ENCODE measurements at regions not wholly inside any gene's neighbourhood (a gene's known extent, or its start where the extent isn't known, plus 50 kb on each side); places are given as distances from the start of the nearest gene placed in this dataset.
"Not testable (repeated sequence)": the region's sequence is repeated elsewhere in the genome, so short reads cannot be mapped to it uniquely, and the experiment has no call there.

DNA sequence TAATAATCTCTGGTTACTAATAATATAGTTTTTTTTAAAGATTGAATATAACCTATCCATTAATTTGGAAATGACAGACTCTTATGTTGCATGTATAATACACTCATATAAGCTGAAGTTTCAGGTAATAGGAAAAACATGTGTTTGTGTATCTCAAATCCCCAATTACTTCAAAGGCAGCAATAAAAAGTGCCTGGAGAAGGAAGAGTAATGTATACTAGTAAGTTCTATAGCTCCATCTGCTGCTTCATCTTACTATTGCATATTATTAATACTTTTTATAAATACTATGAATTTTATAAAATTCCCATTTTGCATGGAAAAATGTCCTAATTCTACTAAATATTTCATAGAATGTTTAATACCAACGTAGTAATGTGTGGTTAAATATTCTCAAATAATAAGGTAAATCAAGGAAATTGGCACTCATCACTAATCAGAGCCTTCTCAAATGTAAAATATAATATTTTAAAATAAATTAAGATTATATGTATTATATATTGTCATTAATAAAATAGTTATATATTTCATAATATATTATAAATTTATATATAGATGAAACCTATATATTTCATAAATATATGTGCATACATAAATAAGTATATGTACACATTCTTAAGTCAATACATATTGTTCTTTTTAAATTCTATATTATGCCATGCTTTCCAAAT is 311.9 kb downstream of the HGF start:
- DNase-seq (no peak), ATAC-seq (no peak)
- H3K9me3 Mint-ChIP-seq = no peaks in the 10 kb centered on the region
- no peak overlapping the region for H3K27ac Mint-ChIP-seq
- no peak overlapping the region for H3K4me3 Mint-ChIP-seq
- H3K27me3 Mint-ChIP-seq = no peaks in the 10 kb centered on the region
- no peaks in the 10 kb centered on the region for H3K4me1 Mint-ChIP-seq

DNA sequence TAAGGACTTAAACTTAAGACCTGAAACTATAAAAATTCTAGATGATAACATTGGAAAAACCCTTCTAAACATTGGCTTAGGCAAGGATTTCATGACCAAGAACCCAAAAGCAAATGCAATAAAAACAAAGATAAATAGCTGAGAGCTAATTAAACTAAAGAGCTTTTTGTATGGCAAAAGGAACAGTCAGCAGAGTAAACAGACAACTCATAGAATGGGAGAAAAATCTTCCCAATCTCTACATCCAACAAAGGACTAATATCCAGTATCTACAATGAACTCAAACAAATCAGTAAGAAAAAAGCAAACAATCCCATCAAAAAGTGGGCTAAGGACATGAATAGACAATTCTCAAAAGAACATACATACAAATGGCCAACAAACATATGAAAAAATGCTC is 316.1 kb downstream of the HGF start:
- not testable (repeated sequence) for H3K27me3 Mint-ChIP-seq, ATAC-seq, H3K4me1 Mint-ChIP-seq, H3K27ac Mint-ChIP-seq, H3K9me3 Mint-ChIP-seq, H3K4me3 Mint-ChIP-seq, DNase-seq

- Mint-ChIP-seq H3K4me3 (no peak overlapping the region), H3K4me1 (no peaks in the 10 kb centered on the region), H3K9me3 (peaks cover 0 to 4% of the 10 kb centered on the region in 2 donors), H3K27ac (no peak overlapping the region), H3K27me3 (no peaks in the 10 kb centered on the region)
- no peak for ATAC-seq
- DNase-seq = no peak
Observed at GRCh38 chr7:81449105-81449504, 320.7 kb downstream of the HGF start.

DNA sequence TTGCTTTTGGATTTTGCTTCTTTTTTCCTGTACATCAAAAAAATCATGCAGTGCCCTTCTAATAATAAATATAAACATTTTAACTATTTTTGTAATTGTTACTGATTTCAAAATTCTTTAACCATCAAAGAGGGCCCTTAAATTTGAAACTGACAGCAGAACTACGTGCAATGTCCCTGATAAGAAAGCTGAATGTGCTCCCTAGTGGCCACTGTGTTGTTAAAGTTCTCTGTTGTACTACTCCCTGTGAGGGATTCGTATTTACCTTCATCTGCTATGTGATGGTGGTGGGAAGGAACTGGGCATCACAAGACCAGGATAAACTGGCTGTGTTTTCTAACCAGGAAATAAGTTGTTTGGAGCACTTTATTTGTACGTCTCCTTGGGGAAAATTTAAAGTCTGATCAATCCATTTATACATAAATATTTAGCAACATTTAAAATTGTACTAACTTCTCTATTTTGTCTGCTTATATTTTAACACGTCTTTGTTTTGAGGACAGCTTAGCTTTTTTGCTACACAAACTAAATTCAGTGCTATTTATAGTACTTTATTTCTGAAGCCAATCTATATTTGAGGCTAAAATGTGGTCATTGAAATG is 322.4 kb downstream of the HGF start:
- no peak overlapping the region for H3K4me3 Mint-ChIP-seq
- no peaks in the 10 kb centered on the region for H3K27me3 Mint-ChIP-seq
- H3K9me3 Mint-ChIP-seq = peaks cover 0 to 4% of the 10 kb centered on the region in 2 donors
- ATAC-seq = no peak
- no peak for DNase-seq
- H3K4me1 Mint-ChIP-seq = no peaks in the 10 kb centered on the region
- H3K27ac Mint-ChIP-seq = no peak overlapping the region

GRCh38 chr7:81446212-81446611 is 323.6 kb downstream of the HGF start:
- Mint-ChIP-seq H3K9me3 (peaks cover 0 to 3% of the 10 kb centered on the region in 2 donors), H3K4me1 (no peaks in the 10 kb centered on the region), H3K27ac (no peak overlapping the region), H3K27me3 (no peaks in the 10 kb centered on the region), H3K4me3 (no peak overlapping the region)
- ATAC-seq (no peak), DNase-seq (no peak)

DNA sequence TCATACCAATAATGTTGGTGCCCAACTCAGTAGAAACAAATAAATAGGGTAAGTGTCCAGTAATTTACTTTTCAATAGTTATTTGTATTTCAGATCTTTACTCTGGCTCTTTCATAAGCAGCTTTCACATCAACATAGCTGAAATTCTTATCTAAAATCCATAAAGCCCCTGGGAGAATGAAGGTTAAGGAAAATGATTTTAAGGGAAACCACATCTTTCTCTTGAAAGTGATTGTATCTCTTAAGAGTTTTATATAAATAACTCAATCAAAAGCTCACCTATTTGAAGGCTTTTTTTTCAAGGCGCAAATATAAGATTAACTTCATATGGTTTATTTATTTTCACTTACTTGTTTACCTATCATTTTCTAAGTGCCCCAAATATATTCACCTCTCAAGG is 324.4 kb downstream of the HGF start:
- Mint-ChIP-seq H3K27me3 (no peaks in the 10 kb centered on the region), H3K4me3 (no peak overlapping the region), H3K27ac (no peak overlapping the region), H3K4me1 (no peaks in the 10 kb centered on the region), H3K9me3 (no peaks in the 10 kb centered on the region)
- DNase-seq (no peak), ATAC-seq (no peak)

GRCh38 chr7:81441750-81442149 is 328.1 kb downstream of the HGF start:
- H3K4me3 Mint-ChIP-seq = no peak overlapping the region
- peaks cover 8 to 11% of the 10 kb centered on the region in 2 donors for H3K9me3 Mint-ChIP-seq
- no peak overlapping the region for H3K27ac Mint-ChIP-seq
- DNase-seq (no peak), ATAC-seq (no peak)
- H3K27me3 Mint-ChIP-seq = no peaks in the 10 kb centered on the region
- H3K4me1 Mint-ChIP-seq = no peaks in the 10 kb centered on the region

- Mint-ChIP-seq H3K9me3 (peaks cover 11 to 14% of the 10 kb centered on the region in 2 donors), H3K4me3 (no peak overlapping the region), H3K27me3 (no peaks in the 10 kb centered on the region), H3K4me1 (no peaks in the 10 kb centered on the region), H3K27ac (no peak overlapping the region)
- DNase-seq (no peak), ATAC-seq (no peak)
Observed at GRCh38 chr7:81439591-81439990, 330.3 kb downstream of the HGF start.

- not testable (repeated sequence) for H3K27ac Mint-ChIP-seq
Observed at GRCh38 chr7:81437160-81437559, 332.7 kb downstream of the HGF start.

DNA sequence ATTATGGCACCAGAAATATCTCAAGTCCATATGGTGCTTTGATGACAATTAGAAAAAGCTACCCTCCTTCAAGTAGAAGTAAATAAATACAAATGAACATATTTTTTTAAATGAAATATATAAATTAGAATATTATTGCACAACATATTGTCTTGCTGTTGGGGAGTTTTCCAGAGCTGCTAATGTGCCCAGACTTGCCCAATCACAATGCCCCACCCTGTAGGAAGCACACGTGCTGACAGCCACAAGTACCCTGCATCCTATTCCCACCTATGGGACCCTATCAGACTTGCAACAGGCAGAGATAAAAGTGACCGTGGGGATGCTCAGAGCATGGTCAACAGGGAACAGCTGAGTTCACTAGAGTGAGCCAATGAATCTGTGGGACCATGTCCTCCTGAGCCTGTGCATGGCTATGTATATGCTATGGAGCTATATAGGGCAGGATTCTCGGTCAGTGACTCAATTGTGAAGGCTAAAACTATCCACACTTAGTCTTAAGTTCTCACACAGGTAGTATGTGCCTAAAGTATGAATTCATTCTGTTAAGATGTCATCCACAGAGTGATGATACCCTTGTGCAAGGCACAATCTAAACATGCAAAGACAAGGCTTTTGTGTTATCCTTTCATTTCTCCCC is 336.0 kb downstream of the HGF start:
- DNase-seq = no peak
- Mint-ChIP-seq H3K4me3 (no peak overlapping the region), H3K27ac (no peak overlapping the region), H3K27me3 (no peaks in the 10 kb centered on the region), H3K9me3 (peaks cover 13 to 14% of the 10 kb centered on the region in 2 donors), H3K4me1 (no peaks in the 10 kb centered on the region)
- ATAC-seq = no peak

More at GRCh38 chr7:81437160-81437559, 332.7 kb downstream of the HGF start:
- not testable (repeated sequence) for H3K27me3 Mint-ChIP-seq, DNase-seq, ATAC-seq, H3K4me1 Mint-ChIP-seq, H3K4me3 Mint-ChIP-seq
- peaks cover 12 to 14% of the 10 kb centered on the region in 2 donors for H3K9me3 Mint-ChIP-seq

DNA sequence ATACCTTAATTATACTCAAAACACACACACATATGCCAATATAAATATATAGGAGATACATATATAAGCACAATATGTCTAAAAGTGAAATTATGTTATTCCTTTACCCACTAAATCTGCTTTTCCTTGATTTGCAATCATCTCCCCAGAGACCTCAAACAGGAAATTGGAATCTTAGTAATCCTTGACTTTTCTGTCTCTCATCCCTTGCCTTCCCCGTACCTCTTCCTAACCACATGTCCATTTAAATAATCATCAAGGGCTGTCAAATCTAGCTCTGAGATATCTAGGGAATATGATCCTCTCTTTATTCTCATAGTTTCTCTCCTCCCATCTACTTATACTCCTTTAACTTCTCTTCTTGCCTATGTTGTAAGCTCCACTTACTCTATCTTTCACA is 336.6 kb downstream of the HGF start:
- Mint-ChIP-seq H3K27ac (no peak overlapping the region), H3K27me3 (no peaks in the 10 kb centered on the region), H3K4me1 (no peaks in the 10 kb centered on the region), H3K4me3 (no peak overlapping the region), H3K9me3 (peaks cover 13 to 14% of the 10 kb centered on the region in 2 donors)
- ATAC-seq (no peak), DNase-seq (no peak)

DNA sequence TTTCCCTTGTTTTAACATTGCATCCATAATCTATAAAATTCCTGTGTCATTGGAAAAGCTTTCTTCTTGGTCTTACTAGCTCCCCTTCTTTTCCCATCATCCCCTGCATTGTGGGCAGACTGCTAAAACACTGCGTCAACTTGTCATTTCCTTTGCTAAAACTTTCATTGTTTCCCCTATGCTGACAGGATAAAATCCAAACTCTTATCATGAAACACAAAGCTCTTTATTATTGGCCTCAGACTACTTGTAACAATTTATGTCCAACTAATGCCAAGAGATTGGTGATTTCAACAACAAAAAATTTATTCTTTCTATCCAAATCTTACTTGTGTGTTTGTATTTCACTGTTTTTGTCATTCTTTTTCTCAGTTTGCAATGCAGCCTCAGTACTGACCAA is 339.1 kb downstream of the HGF start:
- ATAC-seq = no peak
- peaks cover 1 to 6% of the 10 kb centered on the region in 2 donors for H3K9me3 Mint-ChIP-seq
- H3K27ac Mint-ChIP-seq = no peak overlapping the region
- DNase-seq = no peak
- no peak overlapping the region for H3K4me3 Mint-ChIP-seq
- peaks cover 1% of the 10 kb centered on the region for H3K27me3 Mint-ChIP-seq
- no peaks in the 10 kb centered on the region for H3K4me1 Mint-ChIP-seq

DNA sequence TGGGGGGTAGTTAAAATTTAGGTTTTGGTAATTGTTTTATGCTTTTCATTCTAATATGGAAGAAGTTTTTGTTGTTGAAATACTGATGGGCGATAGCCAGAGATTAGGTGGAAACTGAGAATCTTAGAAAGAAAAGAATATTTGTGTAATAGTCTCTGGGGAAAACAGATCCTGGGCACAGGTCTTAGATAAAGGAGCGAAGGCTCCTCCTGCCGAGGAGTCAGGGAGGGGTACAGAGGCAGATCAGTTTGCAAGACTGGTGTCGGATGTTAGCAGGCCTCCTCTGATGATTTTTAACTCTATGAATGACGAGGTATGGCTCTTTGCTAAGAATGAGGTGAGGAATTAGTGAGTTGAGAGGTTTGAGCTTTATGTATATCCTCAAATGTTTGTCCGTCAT is 339.7 kb downstream of the HGF start:
- no peak overlapping the region for H3K4me3 Mint-ChIP-seq
- peaks cover 5 to 10% of the 10 kb centered on the region in 2 donors for H3K9me3 Mint-ChIP-seq
- DNase-seq = no peak
- H3K27ac Mint-ChIP-seq = no peak overlapping the region
- peaks cover 8% of the 10 kb centered on the region for H3K27me3 Mint-ChIP-seq
- no peaks in the 10 kb centered on the region for H3K4me1 Mint-ChIP-seq
- no peak for ATAC-seq

DNA sequence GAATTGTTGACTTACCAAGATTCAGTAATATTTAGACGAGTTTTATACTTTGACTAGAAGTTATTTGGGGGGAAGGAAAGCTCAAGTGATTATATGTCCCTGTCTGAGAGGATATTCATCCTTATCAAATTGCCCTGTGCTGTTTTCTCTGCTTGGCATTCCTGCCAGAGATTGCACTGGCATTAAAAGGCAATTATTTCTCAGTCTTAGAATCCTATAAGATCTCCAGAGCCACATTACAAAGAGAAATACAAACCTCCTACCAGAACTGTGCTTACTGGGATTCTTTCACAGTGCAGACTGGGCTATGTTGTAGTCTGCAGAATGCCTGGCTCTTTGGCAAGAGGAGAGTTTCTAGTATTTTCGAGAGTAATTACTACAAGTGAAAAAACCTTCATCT is 342.4 kb downstream of the HGF start:
- Mint-ChIP-seq H3K4me1 (no peaks in the 10 kb centered on the region), H3K9me3 (peaks cover 8 to 11% of the 10 kb centered on the region in 2 donors), H3K4me3 (no peak overlapping the region), H3K27ac (no peak overlapping the region), H3K27me3 (peaks cover 8% of the 10 kb centered on the region)
- DNase-seq = no peak
- ATAC-seq = no peak

DNA sequence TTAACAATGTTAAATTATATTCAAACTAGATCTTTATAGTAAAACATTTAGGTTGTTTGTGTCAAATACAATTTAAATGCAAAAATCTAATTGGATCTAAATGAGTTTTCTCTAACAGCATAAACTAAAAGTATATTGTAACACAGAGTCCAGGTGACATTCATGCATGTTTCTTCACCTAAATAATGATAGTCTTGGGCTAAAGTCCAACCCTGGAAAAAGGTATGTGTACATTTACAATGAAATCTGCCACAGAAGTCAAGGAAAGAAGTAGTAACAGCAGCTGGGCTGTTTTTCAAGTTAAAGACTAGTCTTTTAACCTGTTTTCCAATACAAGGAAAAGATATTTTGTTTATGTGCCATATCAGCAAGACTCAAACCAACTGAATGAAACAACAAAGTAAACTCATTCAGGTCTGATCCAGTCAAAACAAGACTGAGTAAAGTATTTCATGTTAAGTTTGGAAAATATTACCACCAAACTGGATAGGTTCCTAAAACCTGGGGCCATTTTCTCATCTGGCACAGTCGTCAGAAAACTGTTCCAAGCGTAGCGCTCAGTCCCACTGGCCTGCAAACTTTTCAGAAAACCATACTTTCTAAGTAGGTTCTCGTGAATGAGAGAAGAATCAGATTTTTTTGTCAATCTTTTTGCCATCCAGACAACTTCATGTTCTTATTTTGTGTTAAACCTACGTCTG is 349.2 kb downstream of the HGF start:
- peaks cover 5 to 8% of the 10 kb centered on the region in 2 donors for H3K9me3 Mint-ChIP-seq
- H3K27me3 Mint-ChIP-seq = peaks cover 5% of the 10 kb centered on the region
- no peak overlapping the region for H3K27ac Mint-ChIP-seq
- DNase-seq (no peak), ATAC-seq (no peak)
- H3K4me3 Mint-ChIP-seq = no peak overlapping the region
- no peaks in the 10 kb centered on the region for H3K4me1 Mint-ChIP-seq

- no peaks in the 10 kb centered on the region for H3K9me3 Mint-ChIP-seq
- ATAC-seq (no peak), DNase-seq (no peak)
- no peaks in the 10 kb centered on the region for H3K27me3 Mint-ChIP-seq
- no peak overlapping the region for H3K27ac Mint-ChIP-seq
- H3K4me3 Mint-ChIP-seq = no peak overlapping the region
- H3K4me1 Mint-ChIP-seq = no peaks in the 10 kb centered on the region
Observed at GRCh38 chr7:81419731-81420130, 350.1 kb downstream of the HGF start.
